MM.1S (cell line): ENCODE measurements at regions not wholly inside any gene's neighbourhood (a gene's known extent, or its start where the extent isn't known, plus 50 kb on each side); places are given as distances from the start of the nearest gene placed in this dataset.

ENCODE experiments used
- CTCF ChIP-seq: fragments of 300-600 bp; sonication (generic); IDR thresholded peaks from 2 replicates; pipeline ENCODE4 v1.5.1; 2016; ENCODE audit warnings: antibody characterized with exemption, low read length, mixed read lengths
- EZH2 ChIP-seq: fragments of 300-600 bp; sonication (generic); optimal IDR thresholded peaks from 2 replicates; pipeline ENCODE3; 2017; ENCODE audit warnings: low read depth, mild to moderate bottlenecking, antibody characterized with exemption, low read length, mixed read lengths
- EZH2phosphoT487 ChIP-seq: fragments of 300-600 bp; sonication (generic); IDR thresholded peaks from 2 replicates; pipeline ENCODE4 v1.6.1; 2018; ENCODE audit warnings: antibody characterized with exemption, low read length

GRCh38 chr10:78963074-78964034 lies 105.4 kb upstream of the ZMIZ1 start:
- TF ChIP-seq CTCF (no peak), EZH2 (no peak), EZH2phosphoT487 (no peak)
